GM12891 (cell line): ENCODE measurements at regions not wholly inside any gene's neighbourhood (a gene's known extent, or its start where the extent isn't known, plus 50 kb on each side); places are given as distances from the start of the nearest gene placed in this dataset.

Source experiments
- DNase-seq: peaks from one replicate; pipeline ENCODE4 v3.0.0; 2011; ENCODE audit warnings: low spot score; ENCODE audit not compliant: insufficient read length
- FAIRE-seq: peaks from 2 replicates; lab custom pipeline; 2011; peaks lifted over from hg19 to GRCh38; lab: Jason Lieb, UNC
- PAX5 ChIP-seq: IDR thresholded peaks from 2 replicates; pipeline ENCODE4 v1.6.1; 2011; ENCODE audit warnings: low read length, moderate library complexity, mild to moderate bottlenecking; ENCODE audit not compliant: insufficient read depth, severe bottlenecking
- POLR2A ChIP-seq: IDR thresholded peaks from 2 replicates; pipeline ENCODE4 v1.6.1; 2011; ENCODE audit warnings: low read depth, low read length, control low read depth
- POLR2AphosphoS5 ChIP-seq: IDR thresholded peaks from 2 replicates; pipeline ENCODE4 v1.6.1; 2011; ENCODE audit warnings: low read depth, low read length, control low read depth
- POU2F2 ChIP-seq: IDR thresholded peaks from 2 replicates; pipeline ENCODE4 v1.6.1; 2011; ENCODE audit warnings: low read depth, mild to moderate bottlenecking, control low read depth, low read length, moderate library complexity
- SPI1 ChIP-seq: IDR thresholded peaks from 2 replicates; pipeline ENCODE4 v1.6.1; 2011; ENCODE audit warnings: low read depth, low read length, control low read depth
- TAF1 ChIP-seq: IDR thresholded peaks from 2 replicates; pipeline ENCODE4 v1.6.1; 2011; ENCODE audit warnings: low read depth, low read length, control low read depth

- no peak for DNase-seq
- TF ChIP-seq POLR2A (no peak), SPI1 (no peak), POLR2AphosphoS5 (no peak), PAX5 (no peak), POU2F2 (no peak), TAF1 (no peak)
- no peak for FAIRE-seq
Measured at GRCh38 chr6:113148566-113148965, 708.6 kb upstream of the MARCKS start.

GRCh38 chr6:113149511-113149910 lies 707.6 kb upstream of the MARCKS start:
- TF ChIP-seq TAF1 (no peak), PAX5 (no peak), SPI1 (no peak), POLR2AphosphoS5 (no peak), POU2F2 (no peak), POLR2A (no peak)
- no peak for FAIRE-seq
- no peak for DNase-seq

- no peak for DNase-seq
- FAIRE-seq = no peak
- TF ChIP-seq POU2F2 (no peak), POLR2AphosphoS5 (no peak), PAX5 (no peak), POLR2A (no peak), TAF1 (no peak), SPI1 (no peak)
Measured at GRCh38 chr6:113160306-113161017, 696.7 kb upstream of the MARCKS start.

- no peak for TF ChIP-seq SPI1
- no peak for TF ChIP-seq POU2F2
- no peak for TF ChIP-seq PAX5
- TF ChIP-seq POLR2AphosphoS5 = no peak
- DNase-seq (no peak), FAIRE-seq (no peak)
Measured at GRCh38 chr6:113161018-113161315, 696.2 kb upstream of the MARCKS start.

- TF ChIP-seq PAX5 = no peak
- no peak for TF ChIP-seq POU2F2
- TF ChIP-seq TAF1 = no peak
- TF ChIP-seq POLR2AphosphoS5 = no peak
- FAIRE-seq (no peak), DNase-seq (no peak)
Measured at GRCh38 chr6:113162739-113163138, 694.4 kb upstream of the MARCKS start.

- FAIRE-seq (no peak), DNase-seq (no peak)
- TF ChIP-seq SPI1 (no peak), POU2F2 (no peak), PAX5 (no peak), POLR2AphosphoS5 (no peak), POLR2A (no peak), TAF1 (no peak)
Measured at GRCh38 chr6:113168057-113168456, 689.1 kb upstream of the MARCKS start.

- TF ChIP-seq POLR2AphosphoS5 (no peak), POU2F2 (no peak), PAX5 (no peak), SPI1 (no peak), TAF1 (no peak), POLR2A (no peak)
- FAIRE-seq (no peak), DNase-seq (no peak)
Measured at GRCh38 chr6:113169484-113169883, 687.7 kb upstream of the MARCKS start.

- DNase-seq (no peak), FAIRE-seq (no peak)
Measured at GRCh38 chr6:113170454-113170853, 686.7 kb upstream of the MARCKS start.

GRCh38 chr6:113171882-113172281 lies 685.3 kb upstream of the MARCKS start:
- FAIRE-seq = no peak
- TF ChIP-seq POLR2AphosphoS5 (no peak), SPI1 (no peak), POU2F2 (no peak), PAX5 (no peak), POLR2A (no peak), TAF1 (no peak)
- no peak for DNase-seq

More at GRCh38 chr6:113170454-113170853, 686.7 kb upstream of the MARCKS start:
- no peak for TF ChIP-seq POLR2A
- TF ChIP-seq POLR2AphosphoS5 = no peak
- no peak for TF ChIP-seq TAF1

- DNase-seq (no peak), FAIRE-seq (no peak)
- no peak for TF ChIP-seq POU2F2
- TF ChIP-seq PAX5 = no peak
- no peak for TF ChIP-seq TAF1
- TF ChIP-seq SPI1 = no peak
- TF ChIP-seq POLR2AphosphoS5 = no peak
- TF ChIP-seq POLR2A = no peak
Measured at GRCh38 chr6:113172531-113172966, 684.6 kb upstream of the MARCKS start.

- no peak for TF ChIP-seq PAX5
- no peak for TF ChIP-seq SPI1
- TF ChIP-seq TAF1 = no peak
- no peak for TF ChIP-seq POLR2AphosphoS5
- no peak for TF ChIP-seq POU2F2
- no peak for TF ChIP-seq POLR2A
- DNase-seq = no peak
- FAIRE-seq = no peak
Measured at GRCh38 chr6:113178349-113178748, 678.8 kb upstream of the MARCKS start.
